HEK293T (cell line): ENCODE measurements at regions not wholly inside any gene's neighbourhood (a gene's known extent, or its start where the extent isn't known, plus 50 kb on each side); places are given as distances from the start of the nearest gene placed in this dataset.

Experiments
- FOXK2 ChIP-seq: fragments of 450-650 bp; IDR thresholded peaks from 2 replicates; pipeline ENCODE4 v1.6.1; 2016; ENCODE audit warnings: mild to moderate bottlenecking
- FOXM1 ChIP-seq: fragments of 450-650 bp; IDR thresholded peaks from 2 replicates; pipeline ENCODE4 v1.6.1; 2017; ENCODE audit warnings: mild to moderate bottlenecking, borderline replicate concordance
- L3MBTL2 ChIP-seq: fragments of 450-650 bp; conservative IDR thresholded peaks from 2 replicates; pipeline ENCODE4 v1.6.1; 2016; ENCODE audit warnings: mild to moderate bottlenecking
- SP1 ChIP-seq: fragments of 450-650 bp; IDR thresholded peaks from 2 replicates; pipeline ENCODE4 v1.6.1; 2017

DNA sequence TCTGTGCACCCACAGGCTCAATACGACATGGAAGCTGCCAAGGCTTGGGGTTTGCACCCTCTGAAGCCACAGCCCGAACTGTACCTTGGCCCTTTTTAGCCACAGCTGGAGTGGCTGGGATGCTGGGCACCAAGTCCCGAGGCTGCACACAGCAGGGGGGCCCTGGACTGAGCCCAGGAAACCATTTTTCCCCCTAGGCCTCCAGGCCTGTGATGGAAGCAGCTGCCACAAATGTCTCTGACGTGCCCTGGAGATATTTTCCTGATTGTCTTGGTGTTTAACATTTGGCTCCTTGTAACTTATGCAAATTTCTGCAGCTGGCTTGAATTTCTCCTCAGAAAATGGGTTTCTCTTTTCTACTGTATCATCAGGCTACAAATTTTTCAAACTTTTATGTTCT, 82.3 kb upstream of the LPAR1 start:
- TF ChIP-seq FOXM1 (no peak), FOXK2 (no peak), L3MBTL2 (no peak), SP1 (no peak)
